ENCODE measurements at regions not wholly inside any gene's neighbourhood (a gene's known extent, or its start where the extent isn't known, plus 50 kb on each side); places are given as distances from the start of the nearest gene placed in this dataset.

GRCh38 chr2:21346984-21347383 lies 223.2 kb downstream of the TDRD15 start:
- TF ChIP-seq MAZ (IDR thresholded peaks at IDR 0.05; ENCODE audit: borderline replicate concordance, low read depth, low read length) (no peak), POLR2A (IDR thresholded peaks at IDR 0.05; ENCODE audit: low read depth, low read length) (no peak), CTCF (conservative IDR thresholded peaks at IDR 0.05; ENCODE audit: low read depth, low read length) (no peak), USF2 (IDR thresholded peaks at IDR 0.05; ENCODE audit: low read depth, low read length) (no peak), CEBPB (IDR thresholded peaks at IDR 0.05; ENCODE audit: low read depth, low read length) (peak; percentile 46; the same call in 1 of the 2 replicates), MAFK (IDR thresholded peaks at IDR 0.05; ENCODE audit: low read depth, low read length) (no peak), ELK1 (IDR thresholded peaks at IDR 0.05; ENCODE audit: borderline replicate concordance, low read depth, low read length) (no peak), FOS (IDR thresholded peaks at IDR 0.05; ENCODE audit: low read depth, low read length) (no peak), RAD21 (IDR thresholded peaks at IDR 0.05; ENCODE audit: low read length) (no peak)

Measured in IMR-90 (cell line).